GM13976 (cell line): ENCODE measurements at regions not wholly inside any gene's neighbourhood (a gene's known extent, or its start where the extent isn't known, plus 50 kb on each side); places are given as distances from the start of the nearest gene placed in this dataset.

Experiments used
- DNase-seq: peaks from one replicate; pipeline ENCODE4 v3.0.0; 2012; ENCODE audit warnings: low spot score
- in situ Hi-C: fragments of 300-500 bp; cut with MboI; formaldehyde crosslinking; loops from one replicate; pipeline ENCODE4 v1.12.0; 2022; ENCODE audit warnings: low sequenced_read_pairs, mixed read lengths, inconsistent platforms; ENCODE audit not compliant: unreplicated experiment
- TF ChIP-seq, protein P1 (sequence below): IDR thresholded peaks from 2 replicates; pipeline ENCODE4 v1.5.1; 2012; ENCODE audit warnings: borderline replicate concordance, mild to moderate bottlenecking; ENCODE audit not compliant: insufficient read depth; ENCODE audit errors: extremely low read depth, missing control alignments, control extremely low read depth

GRCh38 chr20:41984031-41984430 lies 365.9 kb upstream of the CHD6 start:
- in situ Hi-C loops = no loop called here
- DNase-seq = no peak
- TF ChIP-seq, protein P1, sequence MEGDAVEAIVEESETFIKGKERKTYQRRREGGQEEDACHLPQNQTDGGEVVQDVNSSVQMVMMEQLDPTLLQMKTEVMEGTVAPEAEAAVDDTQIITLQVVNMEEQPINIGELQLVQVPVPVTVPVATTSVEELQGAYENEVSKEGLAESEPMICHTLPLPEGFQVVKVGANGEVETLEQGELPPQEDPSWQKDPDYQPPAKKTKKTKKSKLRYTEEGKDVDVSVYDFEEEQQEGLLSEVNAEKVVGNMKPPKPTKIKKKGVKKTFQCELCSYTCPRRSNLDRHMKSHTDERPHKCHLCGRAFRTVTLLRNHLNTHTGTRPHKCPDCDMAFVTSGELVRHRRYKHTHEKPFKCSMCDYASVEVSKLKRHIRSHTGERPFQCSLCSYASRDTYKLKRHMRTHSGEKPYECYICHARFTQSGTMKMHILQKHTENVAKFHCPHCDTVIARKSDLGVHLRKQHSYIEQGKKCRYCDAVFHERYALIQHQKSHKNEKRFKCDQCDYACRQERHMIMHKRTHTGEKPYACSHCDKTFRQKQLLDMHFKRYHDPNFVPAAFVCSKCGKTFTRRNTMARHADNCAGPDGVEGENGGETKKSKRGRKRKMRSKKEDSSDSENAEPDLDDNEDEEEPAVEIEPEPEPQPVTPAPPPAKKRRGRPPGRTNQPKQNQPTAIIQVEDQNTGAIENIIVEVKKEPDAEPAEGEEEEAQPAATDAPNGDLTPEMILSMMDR = no peak

DNA sequence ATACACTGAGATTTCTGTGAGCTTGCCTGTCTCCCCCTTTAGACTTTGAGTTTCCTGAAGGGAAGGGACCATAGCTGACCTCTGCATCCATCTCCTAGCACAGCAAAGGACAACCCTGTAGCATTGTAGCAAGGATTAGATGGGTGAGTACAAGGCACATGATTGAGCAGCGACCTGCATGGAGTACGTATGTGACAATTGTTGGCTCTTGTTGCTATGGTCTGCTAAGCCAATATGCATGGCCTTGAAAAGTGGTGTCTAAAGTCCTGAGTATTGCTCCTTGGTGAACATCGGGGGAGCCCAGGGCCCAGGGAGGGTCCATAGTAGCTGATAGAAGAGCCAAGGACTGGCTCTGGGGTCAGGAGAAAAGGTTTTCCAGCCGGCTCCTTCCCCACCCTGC lies 365.0 kb upstream of the CHD6 start:
- TF ChIP-seq, protein P1 = no peak
- DNase-seq = no peak
- in situ Hi-C loops = no loop called here

- no peak for DNase-seq
- TF ChIP-seq, protein P1 = no peak
- in situ Hi-C loops = no loop called here
Measured at GRCh38 chr20:41981746-41982145, 363.6 kb upstream of the CHD6 start.

DNA sequence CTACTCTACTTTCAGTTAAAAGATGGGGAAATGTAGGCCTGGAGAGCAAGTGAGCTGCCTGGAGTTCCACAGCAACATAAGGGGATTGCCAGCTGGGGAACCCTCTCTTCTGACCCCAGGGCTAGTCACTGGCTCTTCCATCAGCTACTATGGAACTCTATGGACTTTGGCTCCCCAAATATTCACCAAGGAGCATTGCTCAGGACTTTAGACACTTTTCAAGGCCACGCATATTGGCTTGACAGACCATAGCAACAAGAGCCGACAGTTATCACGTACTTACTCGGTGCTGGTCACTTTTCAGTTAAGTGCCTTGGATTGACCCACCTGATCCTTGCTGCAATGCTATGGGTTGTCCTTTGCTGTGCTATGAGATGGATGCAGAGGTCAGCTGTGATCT lies 360.7 kb upstream of the CHD6 start:
- TF ChIP-seq, protein P1 = no peak
- in situ Hi-C loops = no loop called here
- no peak for DNase-seq

GRCh38 chr20:41978246-41978790 lies 360.1 kb upstream of the CHD6 start:
- TF ChIP-seq, protein P1 = no peak
- no peak for DNase-seq
- in situ Hi-C loops = no loop called here

DNA sequence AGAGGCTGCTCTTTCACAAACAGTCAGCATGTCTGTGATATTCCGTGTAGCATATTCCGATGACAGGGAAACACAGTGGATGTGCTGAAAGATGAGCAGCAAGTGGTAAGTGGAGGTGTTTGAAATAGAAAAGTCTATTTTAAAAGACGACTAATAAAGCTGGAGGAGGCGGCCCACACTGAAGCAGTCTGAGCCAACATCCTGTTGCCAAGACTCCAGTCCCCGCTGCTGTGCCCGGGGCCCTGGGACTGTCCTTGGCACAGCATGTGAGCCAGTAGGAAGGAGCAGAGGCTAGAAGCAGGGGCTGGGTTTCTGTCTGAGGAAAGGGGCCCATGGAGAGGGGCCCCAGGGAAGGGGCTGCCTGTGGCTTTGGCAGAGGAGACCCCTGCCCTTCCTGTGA lies 351.5 kb upstream of the CHD6 start:
- in situ Hi-C loops = no loop called here
- TF ChIP-seq, protein P1 = no peak

GRCh38 chr20:41960166-41960565 lies 342.0 kb upstream of the CHD6 start:
- no peak for DNase-seq
- TF ChIP-seq, protein P1 = no peak
- in situ Hi-C loops = no loop called here

More for the DNA sequence above, 351.5 kb upstream of the CHD6 start:
- DNase-seq = no peak
